ENCODE measurements at regions not wholly inside any gene's neighbourhood (a gene's known extent, or its start where the extent isn't known, plus 50 kb on each side); places are given as distances from the start of the nearest gene placed in this dataset.

DNA sequence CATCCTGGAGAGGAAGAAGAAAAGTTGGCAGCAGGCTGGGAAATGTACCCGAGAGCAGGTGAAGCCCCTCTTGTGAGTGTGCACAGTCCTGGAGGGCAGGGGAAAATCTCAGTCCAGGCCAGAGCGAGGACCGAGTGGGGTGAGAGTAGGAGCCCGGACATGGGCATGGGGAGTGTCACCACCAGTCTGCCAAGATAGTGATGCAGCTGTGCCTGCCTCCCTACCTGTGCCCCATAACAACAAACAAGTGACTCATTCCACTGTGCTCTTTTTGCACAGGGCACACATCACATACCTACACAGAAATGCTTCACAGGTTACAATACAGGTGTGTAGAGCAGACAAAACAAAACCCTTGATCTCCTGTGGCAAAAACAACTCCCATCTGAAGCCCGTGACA is 205.9 kb upstream of the PELI2 start:
- Histone ChIP-seq H3K27me3 (replicated peaks in 1 of 4; ENCODE audit: control extremely low read depth in 1 of 4, control insufficient read depth in 3 of 4, insufficient read depth in 4 of 4, low read length in 3 of 4) (peaks cover 0 to 6% (median 0%) of the 10 kb centered on the region in 4 experiments), H2AFZ (ENCODE audit: insufficient read depth, low read depth, low read length, poor library complexity, severe bottlenecking) (no peak overlapping the region), H3K9me3 (ENCODE audit: control extremely low read depth in 1 of 3, control insufficient read depth in 2 of 3, insufficient read depth in 1 of 3, low read length in 2 of 3) (no peaks in the 10 kb centered on the region), H3K4me3 (ENCODE audit: control extremely low read depth in 1 of 5, extremely low read depth in 1 of 5, insufficient read depth in 1 of 5, low read depth in 2 of 5, low read length in 4 of 5) (no peak overlapping the region), H3K9ac (ENCODE audit: low read length) (no peak overlapping the region), H3K79me2 (ENCODE audit: control insufficient read depth, insufficient read depth, low read length) (no peaks in the 10 kb centered on the region), H4K20me1 (ENCODE audit: control insufficient read depth, insufficient read depth, low read length, poor library complexity, severe bottlenecking) (no peaks in the 10 kb centered on the region), H3K36me3 (replicated peaks in 1 of 2; ENCODE audit: control extremely low read depth in 1 of 2, control insufficient read depth in 1 of 2, extremely low read depth in 1 of 2, insufficient read depth in 2 of 2, low read length in 1 of 2) (no peaks in the 10 kb centered on the region), H3K4me1 (ENCODE audit: control insufficient read depth in 2 of 2, insufficient read depth in 2 of 2, low read length in 2 of 2) (no peaks in the 10 kb centered on the region), H3K27ac (ENCODE audit: low read length in 2 of 2) (no peak overlapping the region), H3K4me2 (replicated peaks; ENCODE audit: low read depth, low read length, poor library complexity, severe bottlenecking) (no peak overlapping the region)
- Mint-ChIP-seq H3K9me3 (ENCODE audit: insufficient read depth) (peaks cover 4% of the 10 kb centered on the region), H3K27me3 (peaks cover 17% of the 10 kb centered on the region), H3K27ac (no peak overlapping the region), H3K4me1 (no peaks in the 10 kb centered on the region), H3K4me3 (no peak overlapping the region)
- ATAC-seq (ENCODE audit: low read depth) = no peak
- intact Hi-C loops (cut with micrococcal nuclease) = no loop called here
- ChIA-PET POLR2A (no interaction called here), CTCF (no interaction called here)
- 98% methylated on average over 4 of the region's 5 CpGs for WGBS (ENCODE audit: insufficient coverage)
- no peak for TF ChIP-seq EZH2 (IDR thresholded peaks at IDR 0.05; ENCODE audit: borderline replicate concordance, insufficient read depth, low read depth, low read length, poor library complexity, severe bottlenecking)
- TF ChIP-seq, protein P1, sequence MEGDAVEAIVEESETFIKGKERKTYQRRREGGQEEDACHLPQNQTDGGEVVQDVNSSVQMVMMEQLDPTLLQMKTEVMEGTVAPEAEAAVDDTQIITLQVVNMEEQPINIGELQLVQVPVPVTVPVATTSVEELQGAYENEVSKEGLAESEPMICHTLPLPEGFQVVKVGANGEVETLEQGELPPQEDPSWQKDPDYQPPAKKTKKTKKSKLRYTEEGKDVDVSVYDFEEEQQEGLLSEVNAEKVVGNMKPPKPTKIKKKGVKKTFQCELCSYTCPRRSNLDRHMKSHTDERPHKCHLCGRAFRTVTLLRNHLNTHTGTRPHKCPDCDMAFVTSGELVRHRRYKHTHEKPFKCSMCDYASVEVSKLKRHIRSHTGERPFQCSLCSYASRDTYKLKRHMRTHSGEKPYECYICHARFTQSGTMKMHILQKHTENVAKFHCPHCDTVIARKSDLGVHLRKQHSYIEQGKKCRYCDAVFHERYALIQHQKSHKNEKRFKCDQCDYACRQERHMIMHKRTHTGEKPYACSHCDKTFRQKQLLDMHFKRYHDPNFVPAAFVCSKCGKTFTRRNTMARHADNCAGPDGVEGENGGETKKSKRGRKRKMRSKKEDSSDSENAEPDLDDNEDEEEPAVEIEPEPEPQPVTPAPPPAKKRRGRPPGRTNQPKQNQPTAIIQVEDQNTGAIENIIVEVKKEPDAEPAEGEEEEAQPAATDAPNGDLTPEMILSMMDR (IDR thresholded peaks at IDR 0.05) = no peak
- DNase-seq = no peak

DNA sequence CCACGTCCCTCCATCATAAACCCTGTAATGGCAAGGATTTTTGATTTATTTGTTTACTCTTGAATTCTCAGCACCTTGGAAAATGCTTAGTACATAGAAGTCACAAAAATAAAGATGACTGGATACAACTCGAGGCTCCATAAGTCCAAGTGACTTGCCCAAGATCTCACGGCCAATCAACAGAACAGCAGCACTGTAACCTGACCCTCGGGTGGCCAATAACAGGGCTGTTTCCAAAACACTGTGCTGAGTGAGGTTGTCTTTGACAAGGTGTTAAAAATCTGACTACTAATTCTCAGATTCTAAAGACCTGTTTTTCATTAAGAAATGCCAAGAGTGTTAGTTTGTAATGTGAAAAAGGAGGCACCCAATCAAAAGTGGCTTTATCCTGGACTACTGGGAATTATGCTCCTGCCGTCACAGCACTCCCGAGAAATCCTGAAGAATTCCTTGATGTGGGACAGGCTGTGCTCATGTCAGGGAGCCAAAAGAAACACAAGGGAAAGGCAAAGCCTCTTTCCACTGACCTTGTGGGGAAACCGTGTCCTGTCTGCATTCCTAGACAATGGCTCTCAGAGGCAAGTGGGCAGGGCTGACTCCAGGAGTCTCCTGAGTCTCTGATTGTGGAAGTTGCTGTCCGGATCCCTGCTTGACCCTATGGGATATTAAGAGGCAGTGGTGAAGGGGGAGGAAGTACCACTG is 204.7 kb upstream of the PELI2 start:
- no peak for TF ChIP-seq EZH2 (IDR thresholded peaks at IDR 0.05; ENCODE audit: borderline replicate concordance, insufficient read depth, low read depth, low read length, poor library complexity, severe bottlenecking)
- TF ChIP-seq, protein P1 (IDR thresholded peaks at IDR 0.05) = no peak
- Mint-ChIP-seq H3K27ac (no peak overlapping the region), H3K4me3 (no peak overlapping the region), H3K4me1 (no peaks in the 10 kb centered on the region), H3K27me3 (peaks cover 17% of the 10 kb centered on the region), H3K9me3 (ENCODE audit: insufficient read depth) (peaks cover 4% of the 10 kb centered on the region)
- no peaks in the 10 kb centered on the region for H3K79me2 ChIP-seq (ENCODE audit: control insufficient read depth, insufficient read depth, low read length)
- ATAC-seq (ENCODE audit: low read depth) (no peak), DNase-seq (no peak)
- H3K4me2 ChIP-seq (replicated peaks; ENCODE audit: low read depth, low read length, poor library complexity, severe bottlenecking) = no peak overlapping the region
- no peaks in the 10 kb centered on the region for H3K4me1 ChIP-seq (ENCODE audit: control insufficient read depth in 2 of 2, insufficient read depth in 2 of 2, low read length in 2 of 2)
- intact Hi-C loops (cut with micrococcal nuclease) = no loop called here
- no peak overlapping the region for H3K9ac ChIP-seq (ENCODE audit: low read length)
- no peak overlapping the region for H3K4me3 ChIP-seq (ENCODE audit: control extremely low read depth in 1 of 5, extremely low read depth in 1 of 5, insufficient read depth in 1 of 5, low read depth in 2 of 5, low read length in 4 of 5)
- H3K9me3 ChIP-seq (ENCODE audit: control extremely low read depth in 1 of 3, control insufficient read depth in 2 of 3, insufficient read depth in 1 of 3, low read length in 2 of 3) = no peaks in the 10 kb centered on the region
- no peak overlapping the region for H3K27ac ChIP-seq (ENCODE audit: low read length in 2 of 2)
- no peak overlapping the region for H2AFZ ChIP-seq (ENCODE audit: insufficient read depth, low read depth, low read length, poor library complexity, severe bottlenecking)
- H3K27me3 ChIP-seq (replicated peaks in 1 of 4; ENCODE audit: control extremely low read depth in 1 of 4, control insufficient read depth in 3 of 4, insufficient read depth in 4 of 4, low read length in 3 of 4) = peaks cover 0 to 6% (median 1%) of the 10 kb centered on the region in 4 experiments
- H3K36me3 ChIP-seq (replicated peaks in 1 of 2; ENCODE audit: control extremely low read depth in 1 of 2, control insufficient read depth in 1 of 2, extremely low read depth in 1 of 2, insufficient read depth in 2 of 2, low read length in 1 of 2) = no peaks in the 10 kb centered on the region
- ChIA-PET POLR2A (no interaction called here), CTCF (no interaction called here)
- WGBS (ENCODE audit: insufficient coverage) = 82% methylated on average over 5 of the region's 8 CpGs
- H4K20me1 ChIP-seq (ENCODE audit: control insufficient read depth, insufficient read depth, low read length, poor library complexity, severe bottlenecking) = no peaks in the 10 kb centered on the region

Measured in B cell (primary cell).